DND-41 (cell line): ENCODE measurements at regions not wholly inside any gene's neighbourhood (a gene's known extent, or its start where the extent isn't known, plus 50 kb on each side); places are given as distances from the start of the nearest gene placed in this dataset.

Source experiments
- ATAC-seq: fragments of 200-7000 bp; cut with Tn5 transposase; 3 replicates; pipeline ENCODE4 v1.9.1; 2021; ENCODE audit warnings: low read depth; ENCODE audit not compliant: insufficient read depth
- DNase-seq: peaks from one replicate; pipeline ENCODE4 v3.0.0-alpha.2; 2020
- H2AFZ ChIP-seq: 2 replicates; pipeline ENCODE4 v1.6.0; 2012; ENCODE audit warnings: low read depth, low read length
- H3K27ac ChIP-seq: 2 replicates; pipeline ENCODE4 v1.5.1; 2012; ENCODE audit warnings: low read length, inconsistent platforms
- H3K27me3 ChIP-seq: fragments of 200-600 bp; sonication (generic); 2 replicates; pipeline ENCODE4 v1.6.0; 2012; ENCODE audit warnings: low read length, mild to moderate bottlenecking, inconsistent platforms; ENCODE audit not compliant: insufficient read depth, poor library complexity
- H3K36me3 ChIP-seq: 2 replicates; pipeline ENCODE4 v1.5.1; 2012; ENCODE audit warnings: low read length, inconsistent platforms; ENCODE audit not compliant: insufficient read depth
- H3K4me1 ChIP-seq: 2 replicates; pipeline ENCODE4 v1.5.1; 2012; ENCODE audit warnings: mild to moderate bottlenecking, low read length; ENCODE audit not compliant: insufficient read depth
- H3K4me2 ChIP-seq: 2 replicates; pipeline ENCODE4 v1.6.0; 2012; ENCODE audit warnings: mild to moderate bottlenecking, moderate library complexity, low read length, inconsistent platforms; ENCODE audit not compliant: insufficient read depth
- H3K4me3 ChIP-seq, 2 experiments: fragments of 200-600 bp in 1 of 2; shearing (Covaris generic) in 1 of 2; 2 replicates each; pipeline ENCODE4 v1.5.1; 2012 to 2016; ENCODE audit warnings: inconsistent platforms in 2 of 2, low read length in 2 of 2, mild to moderate bottlenecking in 2 of 2, low read depth in 1 of 2, moderate library complexity in 1 of 2
- H3K79me2 ChIP-seq: 2 replicates; pipeline ENCODE4 v1.6.0; 2012; ENCODE audit warnings: low read length, inconsistent platforms; ENCODE audit not compliant: insufficient read depth
- H3K9ac ChIP-seq: 2 replicates; pipeline ENCODE4 v1.6.0; 2012; ENCODE audit warnings: low read depth, mild to moderate bottlenecking, inconsistent platforms, low read length, moderate library complexity
- H3K9me3 ChIP-seq: 2 replicates; pipeline ENCODE4 v1.5.1; 2012; ENCODE audit warnings: low read length, moderate library complexity, mild to moderate bottlenecking, inconsistent platforms; ENCODE audit not compliant: insufficient read depth, severe bottlenecking
- H4K20me1 ChIP-seq: 2 replicates; pipeline ENCODE4 v1.6.0; 2012; ENCODE audit warnings: low read length; ENCODE audit not compliant: insufficient read depth
- CTCF ChIP-seq: IDR thresholded peaks from 2 replicates; pipeline ENCODE4 v1.5.1; 2012; ENCODE audit warnings: borderline replicate concordance, low read length, moderate library complexity, mild to moderate bottlenecking; ENCODE audit not compliant: poor library complexity, severe bottlenecking; ENCODE audit errors: extremely low read depth
- EZH2 ChIP-seq: IDR thresholded peaks from 3 replicates; pipeline ENCODE4 v1.6.1; 2012; ENCODE audit warnings: borderline replicate concordance, low read depth, mild to moderate bottlenecking, moderate library complexity, low read length, inconsistent platforms; ENCODE audit not compliant: severe bottlenecking

- Histone ChIP-seq H3K4me3 (no peak overlapping the region), H3K79me2 (no peaks in the 10 kb centered on the region), H3K27me3 (no peaks in the 10 kb centered on the region), H3K4me2 (no peak overlapping the region), H3K36me3 (no peaks in the 10 kb centered on the region), H3K9ac (no peak overlapping the region), H3K27ac (no peak overlapping the region), H2AFZ (no peak overlapping the region), H3K4me1 (no peaks in the 10 kb centered on the region), H3K9me3 (no peaks in the 10 kb centered on the region), H4K20me1 (no peaks in the 10 kb centered on the region)
- DNase-seq (no peak), ATAC-seq (no peak)
- TF ChIP-seq EZH2: no peak
- TF ChIP-seq CTCF: no peak
Observed at GRCh38 chr9:81455462-81456219, 233.7 kb downstream of the TLE1 start.

GRCh38 chr9:81445331-81445921 is 243.9 kb downstream of the TLE1 start:
- Histone ChIP-seq H4K20me1 (no peaks in the 10 kb centered on the region), H3K9ac (no peak overlapping the region), H3K27ac (no peak overlapping the region), H3K27me3 (no peaks in the 10 kb centered on the region), H2AFZ (no peak overlapping the region), H3K36me3 (no peaks in the 10 kb centered on the region), H3K4me2 (no peak overlapping the region), H3K9me3 (peaks cover 6% of the 10 kb centered on the region), H3K79me2 (no peaks in the 10 kb centered on the region), H3K4me3 (no peak overlapping the region), H3K4me1 (no peaks in the 10 kb centered on the region)
- TF ChIP-seq EZH2: no peak
- no peak for TF ChIP-seq CTCF
- DNase-seq: no peak
- no peak for ATAC-seq

GRCh38 chr9:81431641-81432040 is 257.7 kb downstream of the TLE1 start:
- H3K4me1 ChIP-seq: no peaks in the 10 kb centered on the region
- H3K9ac ChIP-seq: no peak overlapping the region
- H3K9me3 ChIP-seq: peaks cover 20% of the 10 kb centered on the region
- H2AFZ ChIP-seq: no peak overlapping the region
- H3K27ac ChIP-seq: no peak overlapping the region
- H3K27me3 ChIP-seq: no peaks in the 10 kb centered on the region
- H3K79me2 ChIP-seq: no peaks in the 10 kb centered on the region
- no peak overlapping the region for H3K4me3 ChIP-seq
- TF ChIP-seq CTCF (no peak), EZH2 (no peak)
- H4K20me1 ChIP-seq: no peaks in the 10 kb centered on the region
- no peak for ATAC-seq
- H3K4me2 ChIP-seq: no peak overlapping the region
- no peak for DNase-seq
- H3K36me3 ChIP-seq: no peaks in the 10 kb centered on the region
